ENCODE measurements at regions not wholly inside any gene's neighbourhood (a gene's known extent, or its start where the extent isn't known, plus 50 kb on each side); places are given as distances from the start of the nearest gene placed in this dataset.
"Not testable (repeated sequence)": the region's sequence is repeated elsewhere in the genome, so short reads cannot be mapped to it uniquely, and the experiment has no call there.

- no peak for DNase-seq
These were observed 89.1 kb upstream of the FIBIN start for GRCh38 chr11:26904801-26905200.

DNA sequence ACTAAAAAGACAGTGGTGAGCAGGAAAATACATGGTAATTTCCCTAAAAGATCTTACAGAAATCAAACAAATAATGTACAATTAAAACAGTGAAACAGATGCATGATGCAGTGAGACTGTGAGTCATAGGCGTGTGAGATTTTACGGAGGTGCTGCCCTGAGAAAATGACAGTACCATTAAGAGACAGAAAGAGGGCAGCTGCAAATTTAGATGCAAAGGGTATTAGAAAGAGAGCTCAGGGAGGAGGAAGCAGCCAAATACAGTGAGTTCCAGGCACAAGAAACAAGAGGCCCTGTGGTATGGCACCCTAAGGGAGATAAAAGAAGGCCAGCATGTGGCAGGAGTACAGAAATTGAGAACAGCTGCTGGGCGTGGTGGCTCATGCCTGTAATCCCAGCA is 88.5 kb upstream of the FIBIN start:
- no peak for DNase-seq

DNA sequence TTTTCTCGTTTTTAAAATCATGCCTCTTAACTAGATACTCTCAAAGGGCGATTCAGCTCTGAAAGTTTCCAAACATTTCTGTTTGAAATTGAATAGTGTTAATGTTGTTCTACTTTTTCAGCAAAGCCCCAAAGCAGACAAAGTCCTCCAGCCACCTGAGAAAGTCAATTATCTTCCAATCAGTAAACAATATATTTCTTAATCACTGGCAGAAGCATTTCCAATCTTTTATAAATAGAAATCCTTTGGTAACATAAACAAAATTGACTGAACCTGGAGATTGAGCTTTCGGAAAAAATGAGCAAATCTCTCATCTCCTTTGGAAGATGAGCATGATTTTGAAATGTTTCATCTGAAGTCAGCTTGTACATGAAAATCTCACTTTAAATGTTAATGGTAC is 84.4 kb upstream of the FIBIN start:
- DNase-seq = no peak

DNA sequence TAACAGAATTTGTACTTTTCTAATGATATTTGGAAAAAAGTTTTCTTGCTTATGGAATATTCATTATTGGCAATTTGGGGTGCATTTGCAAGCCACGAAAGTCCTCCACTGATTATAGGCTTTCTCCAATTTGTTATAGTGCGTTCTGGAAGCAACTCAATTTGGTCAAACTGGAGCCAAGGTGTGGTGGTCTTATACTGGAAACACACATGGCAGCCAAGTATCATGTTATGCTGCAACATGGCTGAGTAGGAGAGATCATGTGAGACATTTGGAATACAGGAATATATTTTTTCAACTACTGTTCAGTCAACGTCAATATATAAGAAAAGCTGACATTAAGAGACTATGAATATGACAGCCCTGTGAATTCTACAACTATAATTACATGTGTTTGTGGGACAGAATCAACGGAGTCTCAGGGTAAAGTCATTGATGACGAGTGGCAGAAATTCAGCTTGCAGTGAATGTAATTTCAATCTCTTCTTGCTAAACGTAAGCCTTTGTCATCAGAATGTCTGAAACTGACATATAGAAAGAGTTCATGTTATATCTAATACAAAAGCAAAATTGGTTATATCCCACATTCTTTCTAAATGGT is 83.8 kb upstream of the FIBIN start:
- no peak for DNase-seq

- no peak for DNase-seq
These were observed 78.9 kb upstream of the FIBIN start for GRCh38 chr11:26914968-26915367.

GRCh38 chr11:26916805-26917204 is 77.1 kb upstream of the FIBIN start:
- no peak for DNase-seq

DNA sequence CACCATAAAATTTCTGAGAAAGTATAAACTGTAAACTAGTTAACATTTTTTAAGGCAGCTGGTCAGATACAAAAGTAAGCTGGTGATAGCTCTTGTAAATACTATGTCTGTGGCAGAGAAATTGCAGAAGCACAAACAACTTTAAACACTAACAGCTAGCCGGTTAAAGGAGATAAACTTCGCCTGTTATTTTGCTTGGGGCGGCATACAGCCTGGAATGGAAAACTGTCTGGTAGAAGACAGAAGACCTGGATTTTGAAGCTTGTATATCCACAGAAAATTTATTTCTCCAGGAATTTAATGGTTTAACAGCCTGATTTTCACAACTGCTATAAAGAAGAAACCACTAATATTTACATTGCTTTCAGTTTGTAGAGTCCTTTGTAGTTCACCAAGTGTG is 65.3 kb upstream of the FIBIN start:
- no peak for DNase-seq

DNA sequence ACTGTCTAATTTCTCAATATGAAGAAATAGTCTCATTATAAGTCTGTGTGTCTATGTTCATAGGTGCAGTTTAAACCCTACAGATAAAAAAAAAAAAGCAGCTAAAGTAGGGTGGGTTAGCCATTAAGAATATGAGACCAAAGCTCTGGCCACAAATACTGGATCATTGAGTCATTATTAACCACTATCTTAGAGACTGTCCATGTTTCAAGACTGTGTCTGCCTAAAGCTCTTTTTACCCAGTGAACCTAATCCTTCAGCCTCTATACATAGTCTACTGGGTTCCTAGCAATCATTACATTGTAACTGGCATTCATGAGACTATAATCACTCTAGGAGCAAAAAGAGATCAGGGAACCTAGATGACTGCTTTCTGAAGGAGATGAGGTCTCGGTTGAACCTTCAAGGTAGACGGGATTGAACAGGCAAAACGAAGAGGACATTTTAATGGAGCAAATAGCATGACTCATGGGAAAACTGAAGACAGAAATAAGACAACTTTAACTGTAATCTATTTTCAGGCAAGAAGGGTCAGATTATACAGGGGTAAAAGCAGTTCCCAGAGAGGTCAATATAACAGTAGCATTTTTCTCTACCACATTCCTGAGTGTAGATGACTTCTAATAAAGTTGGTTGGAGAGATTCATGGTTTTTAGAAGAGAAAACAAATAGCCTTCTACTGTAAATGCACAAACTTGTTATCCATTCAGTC is 64.0 kb upstream of the FIBIN start:
- no peak for DNase-seq

GRCh38 chr11:26930518-26931247 is 63.2 kb upstream of the FIBIN start:
- DNase-seq = no peak

DNA sequence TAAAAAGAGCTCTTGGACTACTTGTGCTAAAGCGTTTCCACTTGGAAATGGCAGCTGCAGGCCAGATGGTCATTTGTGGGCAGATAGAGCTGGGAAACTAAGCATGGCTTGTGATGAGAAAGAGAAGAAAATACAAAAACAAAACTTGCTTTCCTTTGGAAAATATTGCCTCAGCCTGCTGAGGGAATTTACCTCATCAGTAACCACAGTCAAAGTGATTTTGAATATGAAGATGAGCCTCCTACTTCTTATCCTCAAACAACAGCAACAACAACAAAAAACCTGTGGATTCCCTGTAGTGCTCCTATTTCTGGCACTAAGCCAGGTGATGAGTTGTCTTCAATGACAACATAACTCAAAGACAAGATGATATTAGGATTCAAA is 62.7 kb upstream of the FIBIN start:
- DNase-seq = no peak

- no peak for DNase-seq
These were observed 62.0 kb upstream of the FIBIN start for GRCh38 chr11:26931881-26932280.

- DNase-seq = no peak
These were observed 57.8 kb upstream of the FIBIN start for GRCh38 chr11:26936109-26936508.

GRCh38 chr11:26937386-26937785 is 56.5 kb upstream of the FIBIN start:
- DNase-seq = no peak

DNA sequence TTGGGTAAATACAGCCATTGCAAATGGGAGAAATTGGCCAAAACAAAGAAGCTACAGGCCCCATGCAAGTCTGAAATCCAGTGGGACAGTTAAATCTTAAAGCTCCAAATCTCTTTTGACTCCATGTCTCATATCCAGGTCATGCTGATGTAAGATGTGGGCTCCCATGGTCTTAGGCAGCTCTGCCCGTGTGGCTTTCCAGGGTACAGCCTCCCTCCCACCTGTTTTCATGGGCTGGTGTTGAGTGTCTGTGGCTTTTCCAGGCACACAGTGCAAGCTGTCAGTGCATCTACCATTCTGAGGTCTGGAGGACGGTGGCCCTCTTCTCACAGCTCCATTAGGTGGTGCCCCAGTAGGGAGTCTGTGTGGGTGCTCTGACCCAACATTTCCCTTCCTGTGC is 53.4 kb upstream of the FIBIN start:
- DNase-seq = not testable (repeated sequence)

GRCh38 chr11:26942356-26942755 is 51.6 kb upstream of the FIBIN start:
- no peak for DNase-seq

- DNase-seq = no peak
These were observed 50.3 kb upstream of the FIBIN start for GRCh38 chr11:26943636-26944035.
